GM04504 (cell line): ENCODE measurements at regions not wholly inside any gene's neighbourhood (a gene's known extent, or its start where the extent isn't known, plus 50 kb on each side); places are given as distances from the start of the nearest gene placed in this dataset.

ENCODE experiments used
- DNase-seq: peaks from one replicate; pipeline ENCODE4 v3.0.0-alpha.2; 2012; ENCODE audit warnings: low read depth

DNA sequence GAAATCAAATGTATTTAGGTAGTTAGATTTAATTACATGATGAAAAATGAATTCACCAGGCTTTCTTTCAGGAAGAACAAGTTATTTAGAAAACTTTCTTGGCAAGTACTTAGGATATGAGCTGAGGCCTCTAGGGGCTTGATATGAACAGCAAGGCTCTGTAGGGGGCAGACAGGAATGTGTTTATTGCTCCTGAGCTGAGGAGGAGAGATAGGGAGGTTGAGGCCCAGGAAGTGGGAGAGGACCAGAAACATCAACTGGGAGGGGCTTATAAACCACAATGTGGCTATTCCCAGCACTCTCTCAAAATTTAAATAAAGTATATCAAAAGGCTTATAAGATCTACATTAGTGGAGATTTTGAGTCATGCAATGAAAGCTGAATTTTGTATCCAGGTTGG, 154.0 kb upstream of the MAF start:
- no peak for DNase-seq

GRCh38 chr16:79754081-79754480, 153.5 kb upstream of the MAF start:
- no peak for DNase-seq

DNA sequence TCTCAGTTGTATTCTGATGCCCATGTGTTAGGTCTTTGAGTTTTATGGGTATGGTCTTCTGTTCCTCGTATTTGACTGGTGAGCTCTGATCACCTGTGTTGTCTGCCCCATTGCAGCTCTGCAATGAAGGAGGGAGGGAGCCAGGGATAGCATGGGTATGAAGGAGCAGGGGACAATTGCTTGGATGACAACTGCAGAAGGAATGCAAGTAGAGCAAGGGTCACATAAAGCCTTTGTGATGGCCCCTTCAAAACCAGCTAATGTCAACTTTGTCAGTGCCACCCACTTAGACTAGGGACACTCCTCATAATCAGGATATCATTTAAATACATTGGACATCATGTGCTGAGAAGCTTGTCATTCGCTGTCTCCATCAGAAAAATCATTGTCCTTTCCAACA, 152.7 kb upstream of the MAF start:
- no peak for DNase-seq

DNA sequence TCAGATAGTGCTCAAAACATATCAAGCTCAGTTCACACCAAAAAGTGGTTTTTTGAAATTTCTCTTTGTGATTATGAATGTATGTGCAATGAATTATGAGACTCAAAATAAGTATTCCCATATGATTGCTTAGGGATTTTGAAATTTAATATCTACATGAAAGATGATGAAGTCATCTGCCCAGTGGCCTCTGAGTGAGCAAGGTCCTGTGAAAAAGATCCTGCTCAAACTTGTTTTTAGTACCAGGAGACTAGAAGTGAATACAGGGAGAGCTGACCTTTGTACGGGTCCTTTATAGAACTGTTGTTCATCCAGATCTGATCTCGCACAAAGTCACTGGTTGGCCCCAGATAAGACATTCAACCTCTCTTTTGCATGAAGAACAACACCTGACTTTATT, 151.9 kb upstream of the MAF start:
- no peak for DNase-seq

- DNase-seq, result no peak
Measured at GRCh38 chr16:79751471-79752184, 151.1 kb upstream of the MAF start.

DNA sequence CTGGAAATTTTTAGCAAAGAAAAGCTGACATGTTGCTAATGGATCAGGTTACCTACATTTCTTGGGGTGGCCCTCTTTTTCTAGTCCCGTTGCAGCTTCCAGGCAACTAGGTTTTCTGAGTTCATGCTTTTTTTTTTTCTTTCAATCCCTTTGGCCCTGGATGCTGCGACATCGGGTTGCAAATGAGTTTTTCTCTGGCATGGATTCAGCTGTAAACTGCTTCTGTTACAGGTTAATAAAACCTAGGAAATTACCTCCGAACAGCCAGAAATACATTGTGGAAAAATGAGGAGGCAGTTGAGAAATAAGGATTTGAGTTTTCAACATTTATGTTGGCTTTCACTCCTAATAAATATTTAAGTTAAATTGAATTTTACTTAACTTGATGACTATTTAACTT, 149.8 kb upstream of the MAF start:
- no peak for DNase-seq

- DNase-seq, result no peak
Measured at GRCh38 chr16:79748629-79749028, 148.1 kb upstream of the MAF start.

GRCh38 chr16:79747688-79748087, 147.2 kb upstream of the MAF start:
- no peak for DNase-seq

- no peak for DNase-seq
Measured at GRCh38 chr16:79740252-79740651, 139.7 kb upstream of the MAF start.

DNA sequence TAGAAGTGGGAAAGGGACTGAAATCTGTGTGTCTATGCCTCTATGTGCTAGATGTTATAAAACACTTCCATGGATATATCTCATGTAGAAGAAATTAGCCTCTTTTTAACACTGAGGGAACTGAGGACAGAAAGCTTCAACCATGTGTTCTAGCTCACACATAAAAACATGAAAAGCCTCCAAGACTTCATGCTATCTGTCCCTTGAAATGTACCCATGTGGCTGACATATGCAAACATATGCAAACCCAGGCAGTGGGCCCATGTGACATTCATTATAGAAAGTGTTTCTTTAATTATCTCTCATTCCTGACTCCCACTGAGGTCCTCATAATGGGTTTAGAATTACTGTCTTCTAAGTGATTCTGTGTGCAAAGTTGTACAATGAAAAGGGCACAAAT, 134.7 kb upstream of the MAF start:
- DNase-seq, result no peak

GRCh38 chr16:79734721-79735120, 134.2 kb upstream of the MAF start:
- no peak for DNase-seq

- DNase-seq, result no peak
Measured at GRCh38 chr16:79728923-79729240, 128.3 kb upstream of the MAF start.

- no peak for DNase-seq
Measured at GRCh38 chr16:79728048-79728922, 127.7 kb upstream of the MAF start.

DNA sequence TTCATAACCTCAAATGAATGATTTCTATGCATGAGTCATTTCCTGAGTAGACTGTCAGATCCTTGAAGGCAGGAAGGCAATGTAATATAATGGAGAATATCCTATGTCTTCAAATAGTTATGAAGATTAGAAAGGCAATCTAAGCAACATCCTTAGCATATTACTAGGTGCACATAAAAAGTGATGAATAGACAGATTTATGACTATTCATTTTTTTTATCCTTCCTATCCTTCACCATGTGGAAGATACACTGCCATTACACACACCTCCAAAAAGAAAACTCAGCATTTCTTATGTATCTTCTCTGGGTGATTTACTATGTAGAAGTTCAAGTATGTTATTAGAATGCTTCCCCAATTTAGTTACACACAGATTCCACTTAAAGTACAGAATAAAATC, 126.4 kb upstream of the MAF start:
- no peak for DNase-seq

- DNase-seq, result no peak
Measured at GRCh38 chr16:79725051-79725450, 124.5 kb upstream of the MAF start.

GRCh38 chr16:79723583-79724168, 123.1 kb upstream of the MAF start:
- DNase-seq, result no peak

- no peak for DNase-seq
Measured at GRCh38 chr16:79721270-79721669, 120.7 kb upstream of the MAF start.

DNA sequence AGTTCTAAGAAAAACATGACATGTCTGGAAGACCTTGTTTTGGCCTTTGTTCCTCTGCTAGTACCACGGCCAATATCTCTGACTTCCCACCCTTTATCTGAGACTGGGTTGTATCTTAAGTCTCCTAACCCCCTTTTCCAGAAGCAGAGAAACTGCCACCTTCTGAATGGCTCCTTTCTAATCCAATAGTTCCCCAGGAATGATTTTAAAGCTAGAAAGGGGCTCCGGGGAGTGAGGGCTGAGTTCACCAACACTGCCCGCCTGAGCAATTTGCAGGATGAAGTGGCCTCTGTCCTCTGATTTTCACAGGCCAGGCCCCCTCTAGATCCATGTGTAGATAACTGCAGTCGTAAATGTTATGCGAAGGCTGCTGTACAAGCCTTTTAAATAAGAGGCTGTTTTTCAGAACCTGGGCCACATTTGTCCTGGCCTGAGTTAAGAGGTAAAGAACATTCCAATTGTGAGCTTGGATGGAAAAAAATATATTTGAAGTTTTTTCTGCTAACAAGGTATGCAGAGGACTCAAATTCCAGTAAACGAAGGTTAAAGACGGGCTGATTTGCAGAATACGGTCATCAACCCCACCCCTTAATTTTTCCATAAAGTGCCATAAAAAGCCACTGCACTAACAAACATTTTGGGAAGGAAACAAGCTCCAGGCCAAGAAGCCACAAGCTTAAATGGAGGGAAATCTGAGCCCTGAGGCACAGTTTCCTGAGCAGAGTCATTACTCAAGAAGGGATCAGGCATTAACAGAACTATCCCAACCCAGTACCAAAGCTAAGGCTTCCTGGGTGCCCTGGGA, 117.0 kb upstream of the MAF start:
- no peak for DNase-seq

DNA sequence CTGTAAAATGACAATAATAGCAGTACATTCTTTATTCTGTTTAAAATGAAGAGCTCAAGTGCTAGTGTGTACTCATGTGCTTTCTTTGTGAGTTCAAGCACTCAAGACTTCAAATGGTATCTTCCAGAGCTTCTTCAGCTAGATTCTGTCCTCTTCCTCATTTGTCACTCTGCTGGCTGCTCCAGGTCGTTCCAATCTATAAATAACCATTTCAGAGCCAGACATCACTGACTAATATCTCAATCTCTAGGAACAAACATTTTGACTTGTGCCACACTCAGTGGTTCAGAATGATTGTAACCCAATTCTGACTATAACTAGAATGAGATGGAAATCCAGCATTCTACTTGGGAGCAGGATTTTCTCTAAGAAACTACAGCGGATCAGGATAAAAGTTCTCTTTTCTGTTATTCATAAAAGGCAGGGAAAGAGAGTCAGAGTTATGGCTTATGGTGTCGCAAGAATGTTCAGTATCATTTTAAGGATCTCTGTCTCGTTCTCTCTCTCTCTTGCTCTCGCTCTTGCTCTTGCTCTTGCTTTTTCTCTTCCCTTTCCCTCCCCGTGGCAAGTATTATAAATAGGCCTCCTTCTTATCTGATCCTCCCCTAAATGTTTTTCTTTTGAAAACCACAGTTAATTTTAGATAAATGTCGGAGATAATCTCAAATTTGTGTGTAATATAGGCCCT, 116.3 kb upstream of the MAF start:
- DNase-seq, result no peak

DNA sequence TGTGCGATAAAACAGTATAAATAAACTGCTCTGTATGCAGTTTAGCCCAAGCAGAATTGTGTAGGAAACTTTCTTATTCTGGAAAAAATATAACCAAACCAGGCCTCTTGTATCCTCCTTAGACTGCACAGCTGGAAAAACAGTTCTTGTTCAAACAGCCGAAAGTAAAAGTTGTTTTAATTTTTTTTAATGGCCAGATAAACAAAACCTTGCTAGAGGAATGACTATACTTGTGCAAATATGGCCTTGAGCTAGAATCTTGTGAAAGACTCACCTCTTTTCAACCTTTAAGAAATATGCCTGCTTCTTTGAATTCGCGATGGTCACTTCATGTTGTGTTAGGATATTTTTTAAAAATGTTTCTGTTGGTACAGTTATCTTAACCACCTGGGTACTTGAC, 114.5 kb upstream of the MAF start:
- DNase-seq, result no peak

GRCh38 chr16:79714440-79714839, 113.9 kb upstream of the MAF start:
- no peak for DNase-seq
